Neural crest cell (in vitro differentiated cells): ENCODE measurements at regions not wholly inside any gene's neighbourhood (a gene's known extent, or its start where the extent isn't known, plus 50 kb on each side); places are given as distances from the start of the nearest gene placed in this dataset.

Experiments used
- DNase-seq: peaks from one replicate; pipeline ENCODE4 v3.0.0; 2021; ENCODE audit warnings: low read depth, mixed read lengths, low spot score
- H3K27ac Mint-ChIP-seq: one replicate; pipeline ENCODE4 v1.8.0; 2021; ENCODE audit warnings: mild to moderate bottlenecking, mixed read lengths; ENCODE audit not compliant: unreplicated experiment
- H3K27me3 Mint-ChIP-seq: 2 replicates; pipeline ENCODE4 v1.8.0; 2021; ENCODE audit warnings: low read depth, mild to moderate bottlenecking, mixed read lengths
- H3K36me3 Mint-ChIP-seq: 2 replicates; pipeline ENCODE4 v1.8.0; 2021; ENCODE audit warnings: low read depth, mild to moderate bottlenecking, mixed read lengths
- H3K4me1 Mint-ChIP-seq: 2 replicates; pipeline ENCODE4 v1.8.0; 2021; ENCODE audit warnings: mixed read lengths
- H3K4me3 Mint-ChIP-seq: one replicate; pipeline ENCODE4 v1.8.0; 2021; ENCODE audit warnings: mild to moderate bottlenecking, mixed read lengths
- H3K9me3 Mint-ChIP-seq: 2 replicates; pipeline ENCODE4 v1.8.0; 2021; ENCODE audit warnings: mixed read lengths
- TF ChIP-seq, protein P1 (sequence below): fragments of 200-600 bp; sonication (generic); conservative IDR thresholded peaks from 2 replicates; pipeline ENCODE4 v1.5.0; 2021; ENCODE audit warnings: antibody characterized with exemption, mild to moderate bottlenecking

DNA sequence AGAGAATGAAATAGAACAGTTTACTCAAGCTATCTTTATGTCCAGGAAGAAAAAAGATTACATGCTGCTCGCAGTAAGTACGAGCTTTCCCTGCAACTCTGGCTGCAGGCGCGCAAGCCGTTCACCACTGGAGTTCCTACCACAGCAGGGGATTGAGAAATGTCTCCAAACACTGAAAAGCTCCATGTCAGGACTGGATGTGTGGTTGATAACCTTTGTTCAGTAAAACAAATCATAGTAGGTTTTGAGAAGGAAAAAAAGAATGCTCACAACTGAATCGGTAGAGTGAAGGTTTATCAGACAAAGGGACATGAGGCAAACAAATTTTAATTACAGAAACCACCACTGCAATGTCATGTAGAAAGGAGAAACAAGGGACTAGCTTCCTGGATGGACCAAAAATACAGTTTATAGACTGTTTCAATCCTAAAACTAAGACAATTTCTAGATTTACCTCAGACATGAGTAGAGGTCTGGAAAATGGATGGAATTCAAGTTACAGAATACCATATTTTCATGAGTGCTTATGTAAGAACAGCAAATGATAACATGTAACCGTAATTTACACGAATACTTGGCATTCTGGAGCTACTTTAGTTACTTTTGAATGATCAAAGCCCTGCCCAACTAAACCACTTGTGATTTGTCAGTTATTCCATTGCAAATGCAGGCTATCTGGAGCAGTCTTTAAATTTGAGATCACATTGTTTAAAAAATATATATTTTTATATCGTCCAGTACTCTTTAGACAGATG is 471.1 kb downstream of the SHQ1 start:
- H3K9me3 Mint-ChIP-seq: peaks cover 2% of the 10 kb centered on the region
- H3K4me3 Mint-ChIP-seq: no peak overlapping the region
- H3K4me1 Mint-ChIP-seq: peaks cover 49% of the 10 kb centered on the region
- TF ChIP-seq, protein P1, sequence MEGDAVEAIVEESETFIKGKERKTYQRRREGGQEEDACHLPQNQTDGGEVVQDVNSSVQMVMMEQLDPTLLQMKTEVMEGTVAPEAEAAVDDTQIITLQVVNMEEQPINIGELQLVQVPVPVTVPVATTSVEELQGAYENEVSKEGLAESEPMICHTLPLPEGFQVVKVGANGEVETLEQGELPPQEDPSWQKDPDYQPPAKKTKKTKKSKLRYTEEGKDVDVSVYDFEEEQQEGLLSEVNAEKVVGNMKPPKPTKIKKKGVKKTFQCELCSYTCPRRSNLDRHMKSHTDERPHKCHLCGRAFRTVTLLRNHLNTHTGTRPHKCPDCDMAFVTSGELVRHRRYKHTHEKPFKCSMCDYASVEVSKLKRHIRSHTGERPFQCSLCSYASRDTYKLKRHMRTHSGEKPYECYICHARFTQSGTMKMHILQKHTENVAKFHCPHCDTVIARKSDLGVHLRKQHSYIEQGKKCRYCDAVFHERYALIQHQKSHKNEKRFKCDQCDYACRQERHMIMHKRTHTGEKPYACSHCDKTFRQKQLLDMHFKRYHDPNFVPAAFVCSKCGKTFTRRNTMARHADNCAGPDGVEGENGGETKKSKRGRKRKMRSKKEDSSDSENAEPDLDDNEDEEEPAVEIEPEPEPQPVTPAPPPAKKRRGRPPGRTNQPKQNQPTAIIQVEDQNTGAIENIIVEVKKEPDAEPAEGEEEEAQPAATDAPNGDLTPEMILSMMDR: no peak
- peaks cover 18% of the 10 kb centered on the region for H3K36me3 Mint-ChIP-seq
- no peak for DNase-seq
- no peaks in the 10 kb centered on the region for H3K27me3 Mint-ChIP-seq
- no peak overlapping the region for H3K27ac Mint-ChIP-seq

DNA sequence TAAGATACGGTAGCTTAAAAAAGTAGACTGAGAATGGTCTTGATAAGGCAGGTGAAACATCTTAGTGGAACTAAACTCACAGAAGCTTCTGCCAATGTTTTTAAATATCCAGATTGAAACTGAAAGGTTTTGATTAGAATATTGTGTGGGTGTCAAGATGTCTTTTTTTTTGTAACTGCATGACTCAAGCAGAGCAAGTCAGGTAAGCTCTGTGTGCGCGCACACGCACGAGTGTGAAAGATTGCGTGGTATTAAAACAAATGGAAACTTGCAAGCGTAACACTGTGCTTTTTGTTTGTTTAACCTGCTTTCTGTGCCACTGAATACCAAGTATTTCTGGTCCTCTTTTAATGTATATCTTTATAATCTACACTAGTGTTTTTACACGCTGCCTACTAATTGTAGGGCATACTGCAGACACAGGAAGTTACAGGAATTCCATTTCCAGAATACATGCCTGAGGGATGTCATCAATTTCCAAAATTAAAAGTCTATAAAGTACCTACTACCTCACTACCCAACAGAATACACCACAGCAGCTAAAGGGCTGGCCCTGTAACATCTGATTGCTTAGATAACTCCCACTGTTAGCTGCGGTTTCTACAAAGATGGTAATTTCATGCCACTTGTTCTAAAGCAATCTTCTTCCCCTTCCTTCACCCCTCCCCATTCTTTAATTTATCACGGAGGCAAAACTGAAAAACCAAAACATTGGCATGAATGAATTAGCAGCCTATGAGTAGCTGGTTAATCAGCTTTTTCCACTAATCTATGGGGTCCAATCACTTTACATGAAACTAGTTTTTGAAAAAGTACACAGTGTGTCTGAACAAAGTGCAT is 472.8 kb downstream of the SHQ1 start:
- TF ChIP-seq, protein P1: no peak
- Mint-ChIP-seq H3K36me3 (peaks cover 18% of the 10 kb centered on the region), H3K4me1 (peaks cover 41% of the 10 kb centered on the region), H3K9me3 (peaks cover 2% of the 10 kb centered on the region), H3K27ac (no peak overlapping the region), H3K27me3 (no peaks in the 10 kb centered on the region), H3K4me3 (no peak overlapping the region)
- DNase-seq: no peak

DNA sequence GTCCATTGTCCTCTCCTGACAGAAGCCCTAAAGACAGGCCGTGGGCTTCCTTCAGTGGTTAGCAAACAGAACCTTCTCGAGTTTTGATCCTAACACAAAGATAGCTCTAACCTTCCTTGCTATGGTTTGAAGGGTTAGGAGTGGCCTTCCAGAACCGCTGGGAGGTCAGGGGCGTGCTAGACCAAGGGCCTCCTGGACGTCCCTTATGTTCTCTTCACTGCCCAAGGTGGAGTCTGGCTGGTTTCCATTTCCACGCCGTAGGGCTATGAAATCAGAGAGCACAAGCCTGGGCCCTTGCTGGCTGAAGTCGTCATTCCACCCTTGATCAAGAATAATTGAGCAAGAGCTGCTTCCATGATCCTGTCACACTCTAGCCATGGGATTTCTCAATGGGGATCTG is 475.1 kb downstream of the SHQ1 start:
- no peak for DNase-seq
- Mint-ChIP-seq H3K4me1 (peaks cover 19% of the 10 kb centered on the region), H3K27ac (no peak overlapping the region), H3K36me3 (peaks cover 11% of the 10 kb centered on the region), H3K9me3 (peaks cover 4% of the 10 kb centered on the region), H3K4me3 (no peak overlapping the region), H3K27me3 (no peaks in the 10 kb centered on the region)
- TF ChIP-seq, protein P1: no peak

DNA sequence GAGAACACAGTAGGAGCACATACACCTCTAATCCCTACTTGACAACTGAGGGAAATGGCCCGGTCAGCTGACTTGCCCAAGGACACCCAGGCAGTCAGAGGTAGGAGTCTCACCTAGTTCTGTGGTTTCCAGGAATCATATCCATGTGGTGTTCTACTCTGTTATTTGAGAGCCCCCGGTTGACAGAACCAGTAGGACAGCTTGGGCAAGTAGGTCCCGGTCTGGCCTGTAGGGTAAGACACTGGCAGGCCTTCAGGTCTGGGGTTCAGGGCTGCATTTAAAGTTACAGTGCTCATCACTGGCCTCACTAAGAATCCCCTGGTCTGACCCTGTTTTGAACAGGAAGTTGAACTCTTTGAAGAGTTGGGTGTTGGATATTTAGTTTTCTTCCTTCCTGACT is 476.1 kb downstream of the SHQ1 start:
- H3K27ac Mint-ChIP-seq: no peak overlapping the region
- H3K4me3 Mint-ChIP-seq: no peak overlapping the region
- peaks cover 11% of the 10 kb centered on the region for H3K36me3 Mint-ChIP-seq
- peaks cover 17% of the 10 kb centered on the region for H3K4me1 Mint-ChIP-seq
- H3K27me3 Mint-ChIP-seq: no peaks in the 10 kb centered on the region
- TF ChIP-seq, protein P1: no peak
- H3K9me3 Mint-ChIP-seq: peaks cover 4% of the 10 kb centered on the region
- no peak for DNase-seq

DNA sequence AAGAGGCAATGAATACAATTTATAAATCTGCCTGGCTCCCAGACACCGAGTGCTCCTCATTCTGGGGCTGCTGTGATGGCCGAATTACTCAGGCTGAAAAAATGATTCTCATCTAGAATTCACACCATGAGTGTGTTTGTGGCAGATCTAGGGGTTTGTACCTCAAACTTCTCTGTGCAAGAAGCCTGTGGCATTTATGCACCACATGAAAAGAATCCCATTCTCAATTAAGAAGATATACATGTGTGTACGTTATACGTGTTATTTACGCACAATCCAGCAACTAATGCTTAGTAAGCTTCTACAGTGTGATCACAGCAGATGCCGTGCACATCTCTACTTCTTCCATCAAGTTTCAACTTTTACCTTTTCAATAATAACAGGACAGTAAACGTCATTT is 476.8 kb downstream of the SHQ1 start:
- no peaks in the 10 kb centered on the region for H3K27me3 Mint-ChIP-seq
- H3K9me3 Mint-ChIP-seq: peaks cover 4% of the 10 kb centered on the region
- H3K4me1 Mint-ChIP-seq: peaks cover 13% of the 10 kb centered on the region
- TF ChIP-seq, protein P1: no peak
- peaks cover 8% of the 10 kb centered on the region for H3K36me3 Mint-ChIP-seq
- no peak overlapping the region for H3K27ac Mint-ChIP-seq
- DNase-seq: no peak
- H3K4me3 Mint-ChIP-seq: no peak overlapping the region
